Epithelial cell of esophagus (primary cell): ENCODE measurements at regions not wholly inside any gene's neighbourhood (a gene's known extent, or its start where the extent isn't known, plus 50 kb on each side); places are given as distances from the start of the nearest gene placed in this dataset.

Experiments used
- DNase-seq: peaks from one replicate; pipeline ENCODE4 v3.0.0; 2010; ENCODE audit warnings: low read depth
- H3K4me3 ChIP-seq: 2 replicates; pipeline ENCODE4 v1.5.1; 2011; ENCODE audit warnings: mild to moderate bottlenecking, low read length, control low read depth
- CTCF ChIP-seq: IDR thresholded peaks from 2 replicates; pipeline ENCODE4 v1.5.1; 2011; ENCODE audit warnings: low read depth, mild to moderate bottlenecking, low read length, control low read depth, inconsistent platforms; ENCODE audit not compliant: insufficient read depth; ENCODE audit errors: missing control alignments

GRCh38 chr12:42706321-42706720 is 116.8 kb upstream of the PRICKLE1 start:
- DNase-seq = no peak
- H3K4me3 ChIP-seq = no peak overlapping the region
- TF ChIP-seq CTCF = no peak

GRCh38 chr12:42705863-42706262 is 116.3 kb upstream of the PRICKLE1 start:
- DNase-seq = peak; percentile 65
- no peak overlapping the region for H3K4me3 ChIP-seq
- TF ChIP-seq CTCF = no peak

DNA sequence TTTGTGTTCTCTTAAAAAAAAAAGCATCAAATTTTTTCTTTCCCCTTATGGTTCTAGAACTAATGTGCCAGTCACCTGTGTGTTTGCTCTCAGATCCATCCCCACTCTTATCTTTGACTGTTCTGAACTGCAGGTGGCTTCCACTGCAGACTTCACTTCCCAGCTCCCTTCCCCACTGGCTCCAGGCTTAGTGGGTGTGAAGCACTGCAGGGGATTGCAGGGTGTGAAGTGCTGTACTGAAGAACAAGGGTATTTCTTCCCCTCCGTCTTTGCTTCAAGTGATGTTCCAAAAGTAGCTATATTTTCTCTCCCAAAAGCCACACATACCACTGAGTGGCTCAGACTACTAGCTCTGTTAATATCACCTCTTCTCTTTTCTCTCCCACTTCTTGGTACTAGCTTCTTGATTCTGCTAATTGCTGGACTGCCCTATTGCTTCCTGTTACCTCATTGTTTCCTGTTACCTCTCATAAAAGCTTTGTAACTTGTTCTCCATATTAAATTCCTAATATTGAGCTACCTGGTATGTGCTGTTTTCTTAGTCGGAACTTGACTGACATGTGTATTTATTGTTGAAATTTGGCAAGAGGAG is 115.4 kb upstream of the PRICKLE1 start:
- no peak overlapping the region for H3K4me3 ChIP-seq
- DNase-seq = no peak
- TF ChIP-seq CTCF = no peak

GRCh38 chr12:42704340-42704739 is 114.8 kb upstream of the PRICKLE1 start:
- no peak for DNase-seq
- no peak overlapping the region for H3K4me3 ChIP-seq
- no peak for TF ChIP-seq CTCF

GRCh38 chr12:42701084-42701483 is 111.5 kb upstream of the PRICKLE1 start:
- DNase-seq = no peak
- no peak overlapping the region for H3K4me3 ChIP-seq
- TF ChIP-seq CTCF = no peak

- H3K4me3 ChIP-seq = no peak overlapping the region
- no peak for TF ChIP-seq CTCF
- peak; percentile 89 for DNase-seq
Observed at GRCh38 chr12:42698213-42698612, 108.7 kb upstream of the PRICKLE1 start.

GRCh38 chr12:42696406-42697149 is 107.0 kb upstream of the PRICKLE1 start:
- TF ChIP-seq CTCF = no peak
- DNase-seq = no peak

More at GRCh38 chr12:42696406-42697149, 107.0 kb upstream of the PRICKLE1 start:
- no peak overlapping the region for H3K4me3 ChIP-seq
